HG02623 (cell line): ENCODE measurements at regions not wholly inside any gene's neighbourhood (a gene's known extent, or its start where the extent isn't known, plus 50 kb on each side); places are given as distances from the start of the nearest gene placed in this dataset.
A peak's percentile ranks its signal among the peaks of the same experiment; 100 is the strongest.
"Not testable (repeated sequence)": the region's sequence is repeated elsewhere in the genome, so short reads cannot be mapped to it uniquely, and the experiment has no call there.

Source experiments
- ATAC-seq: cut with Tn5 transposase; IDR thresholded peaks from one replicate; pipeline ENCODE4 v1.9.1; 2021; ENCODE audit warnings: moderate library complexity; ENCODE audit not compliant: unreplicated experiment

- peak; percentile 83 for ATAC-seq
Measured at GRCh38 chr3:27632431-27633223, 89.5 kb downstream of the EOMES start.

- no peak for ATAC-seq
Measured at GRCh38 chr3:27630885-27631284, 91.2 kb downstream of the EOMES start.

- no peak for ATAC-seq
Measured at GRCh38 chr3:27629366-27629765, 92.8 kb downstream of the EOMES start.

GRCh38 chr3:27628026-27628750 lies 93.9 kb downstream of the EOMES start:
- no peak for ATAC-seq

- ATAC-seq: no peak
Measured at GRCh38 chr3:27626596-27627118, 95.5 kb downstream of the EOMES start.

- ATAC-seq: no peak
Measured at GRCh38 chr3:27625864-27626263, 96.3 kb downstream of the EOMES start.

GRCh38 chr3:27623085-27623753 lies 98.9 kb downstream of the EOMES start:
- ATAC-seq: no peak

- ATAC-seq: no peak
Measured at GRCh38 chr3:27617552-27617951, 104.6 kb downstream of the EOMES start.

GRCh38 chr3:27616031-27616430 lies 106.1 kb downstream of the EOMES start:
- no peak for ATAC-seq

- ATAC-seq: no peak
Measured at GRCh38 chr3:27615555-27615954, 106.6 kb downstream of the EOMES start.

- ATAC-seq: no peak
Measured at GRCh38 chr3:27614592-27614991, 107.5 kb downstream of the EOMES start.

GRCh38 chr3:27613846-27614500 lies 108.2 kb downstream of the EOMES start:
- ATAC-seq: no peak

- ATAC-seq: no peak
Measured at GRCh38 chr3:27610800-27611525, 111.2 kb downstream of the EOMES start.

GRCh38 chr3:27607370-27607769 lies 114.8 kb downstream of the EOMES start:
- ATAC-seq: no peak

- no peak for ATAC-seq
Measured at GRCh38 chr3:27606537-27606936, 115.6 kb downstream of the EOMES start.

GRCh38 chr3:27601311-27601710 lies 117.1 kb upstream of the SLC4A7 start:
- ATAC-seq: not testable (repeated sequence)

- ATAC-seq: not testable (repeated sequence)
Measured at GRCh38 chr3:27599741-27600140, 115.6 kb upstream of the SLC4A7 start.

GRCh38 chr3:27596921-27597320 lies 112.7 kb upstream of the SLC4A7 start:
- peak; percentile 22 for ATAC-seq

- peak; percentile 56 for ATAC-seq
Measured at GRCh38 chr3:27596334-27596841, 112.2 kb upstream of the SLC4A7 start.

GRCh38 chr3:27594096-27594690 lies 110.0 kb upstream of the SLC4A7 start:
- no peak for ATAC-seq
